ENCODE measurements at regions not wholly inside any gene's neighbourhood (a gene's known extent, or its start where the extent isn't known, plus 50 kb on each side); places are given as distances from the start of the nearest gene placed in this dataset.

GRCh38 chr13:90533866-90534265 lies 813.6 kb upstream of the MIR17HG start:
- Histone ChIP-seq H3K79me2 (ENCODE audit: insufficient read depth, low read length) (no peaks in the 10 kb centered on the region), H3K4me3 (ENCODE audit: insufficient read depth, low read length) (no peak overlapping the region), H3K27ac (ENCODE audit: low read depth, low read length) (no peak overlapping the region), H3K36me3 (ENCODE audit: insufficient read depth, low read length) (no peaks in the 10 kb centered on the region), H3K9me3 (ENCODE audit: low read depth, low read length) (no peaks in the 10 kb centered on the region), H2AFZ (ENCODE audit: low read length) (no peak overlapping the region), H3K4me2 (ENCODE audit: insufficient read depth, low read length) (no peak overlapping the region), H3K27me3 (ENCODE audit: insufficient read depth, low read length) (no peaks in the 10 kb centered on the region), H3K4me1 (ENCODE audit: insufficient read depth, low read length) (no peaks in the 10 kb centered on the region), H4K20me1 (ENCODE audit: insufficient read depth, low read length) (no peaks in the 10 kb centered on the region)
- no peak for DNase-seq (ENCODE audit: insufficient read length, low spot score, missing footprints)
- TF ChIP-seq CTCF (IDR thresholded peaks at IDR 0.05; ENCODE audit: extremely low read depth, low read depth, low read length), result no peak

DNA sequence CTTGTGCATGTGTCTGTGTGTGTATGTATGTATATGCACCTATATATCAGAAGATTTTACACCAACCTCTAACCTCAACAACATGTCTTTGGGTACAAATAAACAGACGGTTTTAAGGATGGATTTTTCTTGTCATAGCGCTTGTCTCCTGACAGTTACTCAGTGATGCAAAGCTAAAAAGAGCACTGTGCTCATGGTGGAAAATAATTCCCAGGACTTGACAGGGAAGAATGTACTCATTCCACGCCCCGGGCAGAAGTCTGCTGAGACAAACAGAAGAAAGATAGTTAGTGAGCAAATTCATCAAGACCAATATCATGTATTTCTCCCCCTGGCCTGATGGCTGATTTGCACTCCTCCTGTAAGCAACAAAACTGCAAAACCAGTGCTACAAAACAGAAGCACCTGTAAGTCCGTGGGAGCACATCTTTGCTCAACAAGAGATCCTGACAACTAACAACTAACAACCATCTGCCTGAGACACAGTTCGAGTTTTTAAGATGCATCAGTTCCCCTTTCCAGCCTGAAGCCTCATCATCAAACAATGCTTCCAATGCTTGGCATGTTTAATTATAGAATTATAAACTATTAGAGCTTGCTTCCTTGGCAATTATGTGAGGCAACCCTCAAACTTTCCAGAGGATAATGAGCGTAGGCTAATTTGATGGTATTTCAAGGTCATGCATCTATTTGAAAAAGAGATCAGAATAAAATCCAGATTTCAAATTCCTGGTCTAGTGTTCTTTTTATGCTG lies 812.7 kb upstream of the MIR17HG start:
- H4K20me1 ChIP-seq (ENCODE audit: insufficient read depth, low read length), result no peaks in the 10 kb centered on the region
- no peaks in the 10 kb centered on the region for H3K79me2 ChIP-seq (ENCODE audit: insufficient read depth, low read length)
- H3K27ac ChIP-seq (ENCODE audit: low read depth, low read length), result no peak overlapping the region
- no peaks in the 10 kb centered on the region for H3K4me1 ChIP-seq (ENCODE audit: insufficient read depth, low read length)
- H3K4me3 ChIP-seq (ENCODE audit: insufficient read depth, low read length), result no peak overlapping the region
- no peaks in the 10 kb centered on the region for H3K9me3 ChIP-seq (ENCODE audit: low read depth, low read length)
- no peak for TF ChIP-seq CTCF (IDR thresholded peaks at IDR 0.05; ENCODE audit: extremely low read depth, low read depth, low read length)
- H3K36me3 ChIP-seq (ENCODE audit: insufficient read depth, low read length), result no peaks in the 10 kb centered on the region
- no peaks in the 10 kb centered on the region for H3K27me3 ChIP-seq (ENCODE audit: insufficient read depth, low read length)
- no peak overlapping the region for H3K4me2 ChIP-seq (ENCODE audit: insufficient read depth, low read length)
- H2AFZ ChIP-seq (ENCODE audit: low read length), result no peak overlapping the region
- no peak for DNase-seq (ENCODE audit: insufficient read length, low spot score, missing footprints)

- H3K27ac ChIP-seq (ENCODE audit: low read depth, low read length), result no peak overlapping the region
- H4K20me1 ChIP-seq (ENCODE audit: insufficient read depth, low read length), result no peaks in the 10 kb centered on the region
- H3K4me2 ChIP-seq (ENCODE audit: insufficient read depth, low read length), result no peak overlapping the region
- H3K4me1 ChIP-seq (ENCODE audit: insufficient read depth, low read length), result no peaks in the 10 kb centered on the region
- no peak overlapping the region for H3K4me3 ChIP-seq (ENCODE audit: insufficient read depth, low read length)
- no peaks in the 10 kb centered on the region for H3K79me2 ChIP-seq (ENCODE audit: insufficient read depth, low read length)
- H3K36me3 ChIP-seq (ENCODE audit: insufficient read depth, low read length), result no peaks in the 10 kb centered on the region
- H2AFZ ChIP-seq (ENCODE audit: low read length), result no peak overlapping the region
- H3K27me3 ChIP-seq (ENCODE audit: insufficient read depth, low read length), result no peaks in the 10 kb centered on the region
- DNase-seq (ENCODE audit: insufficient read length, low spot score, missing footprints), result no peak
- H3K9me3 ChIP-seq (ENCODE audit: low read depth, low read length), result no peaks in the 10 kb centered on the region
- TF ChIP-seq CTCF (IDR thresholded peaks at IDR 0.05; ENCODE audit: extremely low read depth, low read depth, low read length), result no peak
These were observed 812.1 kb upstream of the MIR17HG start for GRCh38 chr13:90535421-90535820.

DNA sequence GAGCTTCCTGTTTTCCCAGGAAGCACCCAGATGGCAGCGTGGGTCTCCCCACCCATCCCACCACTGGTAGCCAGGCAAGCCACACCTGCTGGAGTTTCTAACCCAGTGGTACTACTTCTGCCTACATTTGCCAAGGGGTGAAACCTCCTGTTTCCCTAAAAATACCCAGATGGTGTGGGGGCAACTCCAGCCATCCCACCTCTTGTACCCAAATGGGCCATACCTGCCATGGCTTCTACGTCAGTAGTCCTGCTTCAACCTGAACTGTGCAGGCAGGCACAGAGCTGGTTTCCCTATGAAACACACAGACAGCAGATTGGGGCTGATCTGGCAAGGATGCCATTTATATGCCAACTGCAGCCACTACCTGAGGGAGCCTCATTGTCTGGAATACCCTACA lies 809.4 kb upstream of the MIR17HG start:
- Histone ChIP-seq H3K4me3 (ENCODE audit: insufficient read depth, low read length) (no peak overlapping the region), H3K4me1 (ENCODE audit: insufficient read depth, low read length) (no peaks in the 10 kb centered on the region), H3K9me3 (ENCODE audit: low read depth, low read length) (no peaks in the 10 kb centered on the region), H3K79me2 (ENCODE audit: insufficient read depth, low read length) (no peaks in the 10 kb centered on the region), H3K36me3 (ENCODE audit: insufficient read depth, low read length) (no peaks in the 10 kb centered on the region), H4K20me1 (ENCODE audit: insufficient read depth, low read length) (no peaks in the 10 kb centered on the region), H3K27me3 (ENCODE audit: insufficient read depth, low read length) (no peaks in the 10 kb centered on the region), H2AFZ (ENCODE audit: low read length) (no peak overlapping the region), H3K4me2 (ENCODE audit: insufficient read depth, low read length) (no peak overlapping the region), H3K27ac (ENCODE audit: low read depth, low read length) (no peak overlapping the region)
- DNase-seq (ENCODE audit: insufficient read length, low spot score, missing footprints), result no peak
- TF ChIP-seq CTCF (IDR thresholded peaks at IDR 0.05; ENCODE audit: extremely low read depth, low read depth, low read length), result no peak

Data from osteoblast (primary cell).